Spinal cord (tissue), 1 donor: ENCODE measurements at regions not wholly inside any gene's neighbourhood (a gene's known extent, or its start where the extent isn't known, plus 50 kb on each side); places are given as distances from the start of the nearest gene placed in this dataset. TPM values are rescaled to one million over a fixed set of nuclear protein-coding genes. Genes with fewer than 3 reads are reported as not detected.

Experiments used
- small RNA-seq: library from RNA; depleted of rRNA; stranded (forward); fragments of <200 nt; gene quantifications from one replicate; pipeline ENCODE3, GENCODE V24; 2014; ENCODE audit warnings: low replicate concordance

Small RNAs in the stretch of these regions (small RNA-seq; reads per million reads assigned to genes)
- not detected for gene RF00019
- gene RN7SKP123 = not detected
